HEK293 (cell line): ENCODE measurements at regions not wholly inside any gene's neighbourhood (a gene's known extent, or its start where the extent isn't known, plus 50 kb on each side); places are given as distances from the start of the nearest gene placed in this dataset.

Source experiments
- CTCF ChIA-PET: fragments of 350-600 bp; formaldehyde crosslinking; extraction: SDS; loops from one replicate; lab custom pipeline; 2021; ENCODE audit warnings: antibody characterized with exemption; lab: Yijun Ruan, JAX
- POLR2A ChIA-PET: fragments of 300-600 bp; formaldehyde crosslinking; extraction: SDS; loops from one replicate; lab custom pipeline; 2020; ENCODE audit warnings: antibody characterized with exemption, inconsistent platforms; lab: Yijun Ruan, JAX
- H3K27ac ChIP-seq: fragments of 200-500 bp; sonication (Bioruptor generic); 2 replicates; pipeline ENCODE4 v1.5.1; 2014; ENCODE audit warnings: low read depth, low read length, control low read depth, inconsistent platforms; ENCODE audit errors: extremely low read depth
- H3K36me3 ChIP-seq, 2 experiments: fragments of 200-500 bp in 1 of 2; sonication (Bioruptor generic) in 1 of 2; 1 replicate in 1 of 2; 2 replicates in 1 of 2; pipeline ENCODE4 v1.5.1; 2014 to 2017; ENCODE audit warnings: inconsistent platforms in 2 of 2, low read length in 2 of 2; ENCODE audit not compliant: control insufficient read depth in 2 of 2, insufficient read depth in 1 of 2
- H3K4me1 ChIP-seq: fragments of 200-500 bp; sonication (Bioruptor generic); 2 replicates; pipeline ENCODE4 v1.5.1; 2014; ENCODE audit warnings: mild to moderate bottlenecking, low read length, inconsistent platforms; ENCODE audit not compliant: control insufficient read depth, insufficient read depth
- H3K4me3 ChIP-seq: 2 replicates; pipeline ENCODE4 v1.5.1; 2011; ENCODE audit warnings: low read depth, mild to moderate bottlenecking, control low read depth, low read length, moderate library complexity
- H3K9me3 ChIP-seq: fragments of 200-500 bp; sonication (Bioruptor generic); 2 replicates; pipeline ENCODE4 v1.5.1; 2014; ENCODE audit warnings: low read depth, low read length, inconsistent platforms; ENCODE audit not compliant: control insufficient read depth, insufficient read depth
- HOXA7 ChIP-seq: sonication (generic); formaldehyde crosslinking; IDR thresholded peaks from 2 replicates; pipeline ENCODE4 v1.8.1; 2022; ENCODE audit warnings: missing genetic modification reagents, borderline replicate concordance
- IKZF3 ChIP-seq: fragments of 450-650 bp; IDR thresholded peaks from 2 replicates; pipeline ENCODE4 v1.5.0; 2018; ENCODE audit warnings: missing biosample characterization, mild to moderate bottlenecking, missing genetic modification characterization, moderate library complexity
- KLF9 ChIP-seq: fragments of 450-650 bp; formaldehyde crosslinking; IDR thresholded peaks from 2 replicates; pipeline ENCODE4 v1.5.1; 2016; ENCODE audit warnings: missing biosample characterization, missing genetic modification characterization, low read depth
- MYNN ChIP-seq: fragments of 450-650 bp; formaldehyde crosslinking; IDR thresholded peaks from 2 replicates; pipeline ENCODE4 v1.5.1; 2016; ENCODE audit warnings: missing biosample characterization, missing genetic modification characterization, borderline replicate concordance
- SETDB1 ChIP-seq: IDR thresholded peaks from one replicate; pipeline ENCODE4 v1.6.1; 2017; ENCODE audit warnings: mild to moderate bottlenecking, low read length, moderate library complexity, mixed read lengths; ENCODE audit not compliant: insufficient read length
- ZBTB20 ChIP-seq: fragments of 450-650 bp; formaldehyde crosslinking; IDR thresholded peaks from 2 replicates; pipeline ENCODE4 v1.5.1; 2016; ENCODE audit warnings: missing biosample characterization, missing genetic modification characterization
- ZNF174 ChIP-seq: fragments of 450-650 bp; formaldehyde crosslinking; IDR thresholded peaks from 2 replicates; pipeline ENCODE4 v1.5.0; 2017; ENCODE audit warnings: missing biosample characterization, mild to moderate bottlenecking, missing genetic modification characterization
- ZNF211 ChIP-seq: fragments of 450-650 bp; formaldehyde crosslinking; IDR thresholded peaks from 2 replicates; pipeline ENCODE4 v1.5.1; 2016; ENCODE audit warnings: low read depth, missing biosample characterization, missing genetic modification characterization
- ZNF302 ChIP-seq: fragments of 450-650 bp; formaldehyde crosslinking; IDR thresholded peaks from 2 replicates; pipeline ENCODE4 v1.5.1; 2016; ENCODE audit warnings: missing biosample characterization, missing genetic modification characterization, low read depth
- ZNF501 ChIP-seq: fragments of 450-650 bp; formaldehyde crosslinking; IDR thresholded peaks from 2 replicates; pipeline ENCODE4 v1.5.1; 2016; ENCODE audit warnings: missing biosample characterization, missing genetic modification characterization
- ZNF513 ChIP-seq: fragments of 450-650 bp; IDR thresholded peaks from 2 replicates; pipeline ENCODE4 v1.5.1; 2018; ENCODE audit warnings: missing biosample characterization, missing genetic modification characterization
- ZNF518A ChIP-seq: fragments of 450-650 bp; formaldehyde crosslinking; conservative IDR thresholded peaks from 2 replicates; pipeline ENCODE4 v1.5.1; 2016; ENCODE audit warnings: low read depth, missing biosample characterization, missing genetic modification characterization
- ZNF624 ChIP-seq: fragments of 450-650 bp; formaldehyde crosslinking; IDR thresholded peaks from 2 replicates; pipeline ENCODE4 v1.5.1; 2017; ENCODE audit warnings: missing biosample characterization, missing genetic modification characterization
- ZNF658 ChIP-seq: fragments of 450-650 bp; formaldehyde crosslinking; IDR thresholded peaks from 2 replicates; pipeline ENCODE4; 2016; ENCODE audit warnings: missing biosample characterization, missing genetic modification characterization
- TF ChIP-seq, protein P1 (sequence below): fragments of 450-650 bp; formaldehyde crosslinking; IDR thresholded peaks from 2 replicates; pipeline ENCODE4 v1.5.1; 2016; ENCODE audit warnings: missing biosample characterization, missing genetic modification characterization
- TF ChIP-seq, protein P2 (sequence below): fragments of 450-650 bp; formaldehyde crosslinking; IDR thresholded peaks from 2 replicates; pipeline ENCODE4 v1.5.1; 2017; ENCODE audit warnings: missing biosample characterization, missing genetic modification characterization
- TF ChIP-seq, protein P3 (sequence below): fragments of 450-650 bp; formaldehyde crosslinking; IDR thresholded peaks from 2 replicates; pipeline ENCODE4; 2016; ENCODE audit warnings: missing biosample characterization, missing genetic modification characterization

GRCh38 chr20:56060486-56060885 lies 55.2 kb upstream of the CBLN4 start:
- CTCF ChIA-PET: interaction anchor here (0.6 to 0.8 kb wide), 2 partner anchors 323 to 1589 kb away, joined by 3 to 4 read pairs; no protein-coding TSS in a partner anchor
- TF ChIP-seq ZNF513 (tag by site-specific recombination): no peak
- TF ChIP-seq ZNF624: no peak
- no peak for TF ChIP-seq ZNF518A
- TF ChIP-seq KLF9 (tag by site-specific recombination): no peak
- Histone ChIP-seq H3K27ac (no peak overlapping the region), H3K9me3 (no peaks in the 10 kb centered on the region), H3K4me1 (no peaks in the 10 kb centered on the region), H3K36me3 (no peaks in the 10 kb centered on the region), H3K4me3 (no peak overlapping the region)
- POLR2A ChIA-PET: no interaction called here

- H3K27ac ChIP-seq: no peak overlapping the region
- TF ChIP-seq ZNF211 (tag by site-specific recombination) (no peak), ZNF174 (tag by site-specific recombination) (no peak)
- TF ChIP-seq, protein P1, sequence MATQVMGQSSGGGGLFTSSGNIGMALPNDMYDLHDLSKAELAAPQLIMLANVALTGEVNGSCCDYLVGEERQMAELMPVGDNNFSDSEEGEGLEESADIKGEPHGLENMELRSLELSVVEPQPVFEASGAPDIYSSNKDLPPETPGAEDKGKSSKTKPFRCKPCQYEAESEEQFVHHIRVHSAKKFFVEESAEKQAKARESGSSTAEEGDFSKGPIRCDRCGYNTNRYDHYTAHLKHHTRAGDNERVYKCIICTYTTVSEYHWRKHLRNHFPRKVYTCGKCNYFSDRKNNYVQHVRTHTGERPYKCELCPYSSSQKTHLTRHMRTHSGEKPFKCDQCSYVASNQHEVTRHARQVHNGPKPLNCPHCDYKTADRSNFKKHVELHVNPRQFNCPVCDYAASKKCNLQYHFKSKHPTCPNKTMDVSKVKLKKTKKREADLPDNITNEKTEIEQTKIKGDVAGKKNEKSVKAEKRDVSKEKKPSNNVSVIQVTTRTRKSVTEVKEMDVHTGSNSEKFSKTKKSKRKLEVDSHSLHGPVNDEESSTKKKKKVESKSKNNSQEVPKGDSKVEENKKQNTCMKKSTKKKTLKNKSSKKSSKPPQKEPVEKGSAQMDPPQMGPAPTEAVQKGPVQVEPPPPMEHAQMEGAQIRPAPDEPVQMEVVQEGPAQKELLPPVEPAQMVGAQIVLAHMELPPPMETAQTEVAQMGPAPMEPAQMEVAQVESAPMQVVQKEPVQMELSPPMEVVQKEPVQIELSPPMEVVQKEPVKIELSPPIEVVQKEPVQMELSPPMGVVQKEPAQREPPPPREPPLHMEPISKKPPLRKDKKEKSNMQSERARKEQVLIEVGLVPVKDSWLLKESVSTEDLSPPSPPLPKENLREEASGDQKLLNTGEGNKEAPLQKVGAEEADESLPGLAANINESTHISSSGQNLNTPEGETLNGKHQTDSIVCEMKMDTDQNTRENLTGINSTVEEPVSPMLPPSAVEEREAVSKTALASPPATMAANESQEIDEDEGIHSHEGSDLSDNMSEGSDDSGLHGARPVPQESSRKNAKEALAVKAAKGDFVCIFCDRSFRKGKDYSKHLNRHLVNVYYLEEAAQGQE (tag by site-specific recombination): peak; percentile 49; the same call in 1 of the 2 replicates
- TF ChIP-seq, all 188 proteins: peak for 1
- no peaks in the 10 kb centered on the region for H3K4me1 ChIP-seq
- ChIA-PET POLR2A (no interaction called here), CTCF (no interaction called here)
- H3K9me3 ChIP-seq: no peaks in the 10 kb centered on the region
- no peaks in the 10 kb centered on the region for H3K36me3 ChIP-seq
- no peak overlapping the region for H3K4me3 ChIP-seq
Observed at GRCh38 chr20:56069016-56069415, 63.7 kb upstream of the CBLN4 start.

DNA sequence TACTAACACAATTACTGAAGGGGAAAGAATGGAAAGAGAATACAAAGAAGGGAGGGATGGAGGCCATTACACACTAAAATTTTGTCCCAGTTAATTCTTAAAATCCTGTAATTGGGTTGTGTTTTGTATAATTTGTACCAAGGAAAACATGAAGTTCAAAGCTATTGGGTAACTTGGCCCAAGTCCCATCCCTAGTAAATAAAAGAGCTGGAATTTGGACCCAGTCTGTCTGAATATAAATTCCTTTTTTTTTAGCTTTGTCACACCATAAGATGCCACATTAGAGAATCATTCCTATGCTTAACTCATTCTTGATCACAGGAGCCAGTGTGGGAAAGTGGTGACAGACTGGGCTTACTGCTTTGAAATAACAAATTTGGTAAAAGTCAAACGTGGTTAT lies 66.8 kb upstream of the CBLN4 start:
- Histone ChIP-seq H3K27ac (no peak overlapping the region), H3K4me3 (no peak overlapping the region), H3K36me3 (no peaks in the 10 kb centered on the region), H3K4me1 (no peaks in the 10 kb centered on the region), H3K9me3 (no peaks in the 10 kb centered on the region)
- POLR2A ChIA-PET: no interaction called here
- CTCF ChIA-PET: no interaction called here
- no peak for TF ChIP-seq MYNN (tag by site-specific recombination)
- no peak for TF ChIP-seq IKZF3
- TF ChIP-seq HOXA7 (CRISPR knock-in tag): no peak
- TF ChIP-seq SETDB1: no peak
- TF ChIP-seq ZNF302 (tag by site-specific recombination): no peak
- TF ChIP-seq, protein P2, sequence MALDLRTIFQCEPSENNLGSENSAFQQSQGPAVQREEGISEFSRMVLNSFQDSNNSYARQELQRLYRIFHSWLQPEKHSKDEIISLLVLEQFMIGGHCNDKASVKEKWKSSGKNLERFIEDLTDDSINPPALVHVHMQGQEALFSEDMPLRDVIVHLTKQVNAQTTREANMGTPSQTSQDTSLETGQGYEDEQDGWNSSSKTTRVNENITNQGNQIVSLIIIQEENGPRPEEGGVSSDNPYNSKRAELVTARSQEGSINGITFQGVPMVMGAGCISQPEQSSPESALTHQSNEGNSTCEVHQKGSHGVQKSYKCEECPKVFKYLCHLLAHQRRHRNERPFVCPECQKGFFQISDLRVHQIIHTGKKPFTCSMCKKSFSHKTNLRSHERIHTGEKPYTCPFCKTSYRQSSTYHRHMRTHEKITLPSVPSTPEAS (tag by site-specific recombination): no peak
- TF ChIP-seq ZNF658: no peak
- TF ChIP-seq, protein P3, sequence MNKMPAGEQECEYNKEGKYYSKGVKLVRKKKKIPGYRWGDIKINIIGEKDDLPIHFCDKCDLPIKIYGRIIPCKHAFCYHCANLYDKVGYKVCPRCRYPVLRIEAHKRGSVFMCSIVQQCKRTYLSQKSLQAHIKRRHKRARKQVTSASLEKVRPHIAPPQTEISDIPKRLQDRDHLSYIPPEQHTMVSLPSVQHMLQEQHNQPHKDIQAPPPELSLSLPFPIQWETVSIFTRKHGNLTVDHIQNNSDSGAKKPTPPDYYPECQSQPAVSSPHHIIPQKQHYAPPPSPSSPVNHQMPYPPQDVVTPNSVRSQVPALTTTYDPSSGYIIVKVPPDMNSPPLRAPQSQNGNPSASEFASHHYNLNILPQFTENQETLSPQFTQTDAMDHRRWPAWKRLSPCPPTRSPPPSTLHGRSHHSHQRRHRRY: no peak
- no peak for TF ChIP-seq ZBTB20 (tag by site-specific recombination)
- TF ChIP-seq ZNF501 (tag by site-specific recombination): no peak
